Neural crest cell (in vitro differentiated cells): ENCODE measurements at regions not wholly inside any gene's neighbourhood (a gene's known extent, or its start where the extent isn't known, plus 50 kb on each side); places are given as distances from the start of the nearest gene placed in this dataset.

Experiments
- DNase-seq: peaks from one replicate; pipeline ENCODE4 v3.0.0; 2021; ENCODE audit warnings: low read depth, mixed read lengths, low spot score
- H3K27ac Mint-ChIP-seq: one replicate; pipeline ENCODE4 v1.8.0; 2021; ENCODE audit warnings: mild to moderate bottlenecking, mixed read lengths; ENCODE audit not compliant: unreplicated experiment
- H3K27me3 Mint-ChIP-seq: 2 replicates; pipeline ENCODE4 v1.8.0; 2021; ENCODE audit warnings: low read depth, mild to moderate bottlenecking, mixed read lengths
- H3K36me3 Mint-ChIP-seq: 2 replicates; pipeline ENCODE4 v1.8.0; 2021; ENCODE audit warnings: low read depth, mild to moderate bottlenecking, mixed read lengths
- H3K4me1 Mint-ChIP-seq: 2 replicates; pipeline ENCODE4 v1.8.0; 2021; ENCODE audit warnings: mixed read lengths
- H3K4me3 Mint-ChIP-seq: one replicate; pipeline ENCODE4 v1.8.0; 2021; ENCODE audit warnings: mild to moderate bottlenecking, mixed read lengths
- H3K9me3 Mint-ChIP-seq: 2 replicates; pipeline ENCODE4 v1.8.0; 2021; ENCODE audit warnings: mixed read lengths
- CTCF ChIP-seq: fragments of 200-600 bp; sonication (generic); conservative IDR thresholded peaks from 2 replicates; pipeline ENCODE4 v1.5.0; 2021; ENCODE audit warnings: antibody characterized with exemption, mild to moderate bottlenecking

DNA sequence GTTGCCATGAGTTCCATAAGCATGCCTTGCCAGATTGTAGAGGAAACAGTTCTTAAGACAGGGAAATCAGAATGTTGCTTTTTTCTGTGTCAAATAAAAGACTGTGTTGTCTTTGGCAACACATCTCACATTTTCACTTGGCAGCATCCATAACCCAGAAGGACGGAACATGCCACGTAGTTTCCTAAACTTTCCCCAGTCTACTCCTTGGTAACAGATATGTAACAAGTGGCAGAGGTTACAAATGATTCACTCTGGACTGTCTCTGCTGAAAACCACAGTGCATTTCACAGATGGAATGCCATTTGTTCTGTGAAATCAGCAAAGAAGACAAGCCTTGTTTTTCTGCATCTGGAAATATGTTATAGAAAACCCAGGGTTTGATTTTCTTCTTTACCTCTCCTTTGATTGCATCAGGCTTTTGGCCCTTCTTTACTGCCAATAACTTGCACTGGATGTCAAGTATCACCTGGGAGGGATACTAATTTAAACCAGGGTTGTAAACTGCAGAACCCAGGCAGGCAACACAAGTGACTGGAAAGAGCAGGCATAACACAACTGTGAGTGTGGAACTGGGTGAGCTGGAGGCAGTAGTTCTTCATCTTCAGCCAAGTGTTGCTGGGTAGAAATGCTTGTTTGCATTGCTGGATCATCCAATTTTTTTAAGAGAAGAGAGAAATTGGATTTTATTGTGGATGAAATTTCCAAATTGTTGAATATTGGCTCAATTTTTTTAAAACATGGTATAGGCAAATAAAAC, 124.4 kb upstream of the FOXB1 start:
- Mint-ChIP-seq H3K9me3 (no peaks in the 10 kb centered on the region), H3K27me3 (no peaks in the 10 kb centered on the region), H3K36me3 (no peaks in the 10 kb centered on the region), H3K27ac (no peak overlapping the region), H3K4me1 (no peaks in the 10 kb centered on the region), H3K4me3 (no peak overlapping the region)
- TF ChIP-seq CTCF, result no peak
- no peak for DNase-seq

- H3K4me1 Mint-ChIP-seq, result no peaks in the 10 kb centered on the region
- H3K4me3 Mint-ChIP-seq, result no peak overlapping the region
- H3K27ac Mint-ChIP-seq, result no peak overlapping the region
- no peak for DNase-seq
- H3K9me3 Mint-ChIP-seq, result no peaks in the 10 kb centered on the region
- no peak for TF ChIP-seq CTCF
- H3K27me3 Mint-ChIP-seq, result peaks cover 2% of the 10 kb centered on the region
- no peaks in the 10 kb centered on the region for H3K36me3 Mint-ChIP-seq
Observed at GRCh38 chr15:59876140-59876539, 128.0 kb upstream of the FOXB1 start.

GRCh38 chr15:59873644-59874272, 130.4 kb upstream of the FOXB1 start:
- no peak for TF ChIP-seq CTCF
- H3K36me3 Mint-ChIP-seq, result no peaks in the 10 kb centered on the region
- DNase-seq, result no peak
- H3K4me1 Mint-ChIP-seq, result no peaks in the 10 kb centered on the region
- H3K27ac Mint-ChIP-seq, result no peak overlapping the region
- H3K27me3 Mint-ChIP-seq, result peaks cover 2% of the 10 kb centered on the region
- no peaks in the 10 kb centered on the region for H3K9me3 Mint-ChIP-seq
- no peak overlapping the region for H3K4me3 Mint-ChIP-seq

- Mint-ChIP-seq H3K36me3 (no peaks in the 10 kb centered on the region), H3K27me3 (no peaks in the 10 kb centered on the region), H3K4me1 (peaks cover 5% of the 10 kb centered on the region), H3K4me3 (no peak overlapping the region), H3K9me3 (no peaks in the 10 kb centered on the region), H3K27ac (no peak overlapping the region)
- no peak for DNase-seq
- TF ChIP-seq CTCF, result no peak
Observed at GRCh38 chr15:59867086-59867855, 136.8 kb upstream of the FOXB1 start.

DNA sequence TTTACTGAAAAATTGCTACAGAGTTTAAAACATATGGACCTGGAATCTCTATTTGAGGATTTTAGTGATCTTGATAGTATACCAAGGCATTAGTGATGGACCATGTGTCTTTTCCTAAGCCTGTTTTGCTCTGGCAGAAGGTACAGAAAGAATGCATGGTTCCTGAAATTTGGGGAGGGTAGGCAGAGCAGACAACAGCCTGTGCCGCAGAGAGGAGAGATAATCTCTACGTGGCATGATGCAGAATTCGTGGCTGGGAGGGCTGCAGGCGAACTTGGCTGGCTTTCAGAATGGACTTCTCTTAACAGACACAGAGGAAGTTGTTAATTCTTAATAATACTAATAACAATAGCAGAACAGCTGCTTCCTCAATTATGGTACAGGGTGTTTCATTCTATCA, 137.5 kb upstream of the FOXB1 start:
- Mint-ChIP-seq H3K9me3 (no peaks in the 10 kb centered on the region), H3K27me3 (no peaks in the 10 kb centered on the region), H3K4me3 (no peak overlapping the region)

More for the DNA sequence above, 137.5 kb upstream of the FOXB1 start:
- Mint-ChIP-seq H3K36me3 (no peaks in the 10 kb centered on the region), H3K4me1 (peaks cover 5% of the 10 kb centered on the region), H3K27ac (no peak overlapping the region)
- no peak for DNase-seq
- no peak for TF ChIP-seq CTCF
